ENCODE measurements at regions not wholly inside any gene's neighbourhood (a gene's known extent, or its start where the extent isn't known, plus 50 kb on each side); places are given as distances from the start of the nearest gene placed in this dataset.
"Not testable (repeated sequence)": the region's sequence is repeated elsewhere in the genome, so short reads cannot be mapped to it uniquely, and the experiment has no call there.

GRCh38 chr6:130598021-130598989 lies 228.9 kb upstream of the SMLR1 start:
- DNase-seq (ENCODE audit: missing footprints) (no peak), ATAC-seq (no peak)
- intact Hi-C loops (cut with DNase I): no loop called here

GRCh38 chr6:130600880-130601341 lies 226.3 kb upstream of the SMLR1 start:
- intact Hi-C loops (cut with DNase I): no loop called here
- DNase-seq (ENCODE audit: missing footprints) (no peak), ATAC-seq (no peak)

GRCh38 chr6:130602151-130602770 lies 224.9 kb upstream of the SMLR1 start:
- DNase-seq (ENCODE audit: missing footprints) (no peak), ATAC-seq (no peak)
- intact Hi-C loops (cut with DNase I): no loop called here

GRCh38 chr6:130603391-130603790 lies 223.8 kb upstream of the SMLR1 start:
- no peak for DNase-seq (ENCODE audit: missing footprints)
- ATAC-seq: no peak
- intact Hi-C loops (cut with DNase I): no loop called here

GRCh38 chr6:130604841-130605399 lies 222.3 kb upstream of the SMLR1 start:
- intact Hi-C loops (cut with DNase I): no loop called here
- no peak for DNase-seq (ENCODE audit: missing footprints)
- no peak for ATAC-seq

GRCh38 chr6:130610303-130610702 lies 216.9 kb upstream of the SMLR1 start:
- no peak for DNase-seq (ENCODE audit: missing footprints)

GRCh38 chr6:130611366-130611765 lies 215.8 kb upstream of the SMLR1 start:
- ATAC-seq: no peak
- intact Hi-C loops (cut with DNase I): no loop called here
- no peak for DNase-seq (ENCODE audit: missing footprints)

More at GRCh38 chr6:130610303-130610702, 216.9 kb upstream of the SMLR1 start:
- intact Hi-C loops (cut with DNase I): no loop called here
- ATAC-seq: no peak

- no peak for DNase-seq (ENCODE audit: missing footprints)
These were observed 214.0 kb upstream of the SMLR1 start for GRCh38 chr6:130613176-130613575.

GRCh38 chr6:130615816-130616215 lies 211.4 kb upstream of the SMLR1 start:
- intact Hi-C loops (cut with DNase I): no loop called here
- no peak for DNase-seq (ENCODE audit: missing footprints)
- no peak for ATAC-seq

More at GRCh38 chr6:130613176-130613575, 214.0 kb upstream of the SMLR1 start:
- no peak for ATAC-seq
- intact Hi-C loops (cut with DNase I): no loop called here

- ATAC-seq: no peak
- DNase-seq (ENCODE audit: missing footprints): no peak
- intact Hi-C loops (cut with DNase I): no loop called here
These were observed 209.5 kb upstream of the SMLR1 start for GRCh38 chr6:130617658-130618057.

GRCh38 chr6:130618806-130619205 lies 208.4 kb upstream of the SMLR1 start:
- intact Hi-C loops (cut with DNase I); DNase-seq (ENCODE audit: missing footprints); ATAC-seq: not testable (repeated sequence)

- no peak for ATAC-seq
- intact Hi-C loops (cut with DNase I): no loop called here
- DNase-seq (ENCODE audit: missing footprints): no peak
These were observed 206.8 kb upstream of the SMLR1 start for GRCh38 chr6:130620338-130620781.

- DNase-seq (ENCODE audit: missing footprints): no peak
- intact Hi-C loops (cut with DNase I): no loop called here
- no peak for ATAC-seq
These were observed 205.1 kb upstream of the SMLR1 start for GRCh38 chr6:130622142-130622541.

GRCh38 chr6:130624046-130624445 lies 203.2 kb upstream of the SMLR1 start:
- ATAC-seq: no peak
- DNase-seq (ENCODE audit: missing footprints): no peak
- intact Hi-C loops (cut with DNase I): no loop called here

GRCh38 chr6:130625825-130626527 lies 201.2 kb upstream of the SMLR1 start:
- intact Hi-C loops (cut with DNase I): no loop called here

GRCh38 chr6:130628862-130629261 lies 198.3 kb upstream of the SMLR1 start:
- DNase-seq (ENCODE audit: missing footprints): no peak
- intact Hi-C loops (cut with DNase I): no loop called here
- no peak for ATAC-seq

More at GRCh38 chr6:130625825-130626527, 201.2 kb upstream of the SMLR1 start:
- ATAC-seq (no peak), DNase-seq (ENCODE audit: missing footprints) (no peak)

GRCh38 chr6:130629640-130630039 lies 197.6 kb upstream of the SMLR1 start:
- no peak for ATAC-seq
- intact Hi-C loops (cut with DNase I): no loop called here
- no peak for DNase-seq (ENCODE audit: missing footprints)

- no peak for ATAC-seq
- DNase-seq (ENCODE audit: missing footprints): no peak
- intact Hi-C loops (cut with DNase I): no loop called here
These were observed 194.9 kb upstream of the SMLR1 start for GRCh38 chr6:130632277-130632676.

GRCh38 chr6:130632897-130633296 lies 194.3 kb upstream of the SMLR1 start:
- intact Hi-C loops (cut with DNase I): no loop called here
- ATAC-seq (no peak), DNase-seq (ENCODE audit: missing footprints) (no peak)

Data from Right ventricle myocardium inferior (tissue), 1 donor.